ENCODE measurements at regions not wholly inside any gene's neighbourhood (a gene's known extent, or its start where the extent isn't known, plus 50 kb on each side); places are given as distances from the start of the nearest gene placed in this dataset.

- H2AFZ ChIP-seq (ENCODE audit: low read length): no peak overlapping the region
- H3K27ac ChIP-seq (ENCODE audit: low read depth, low read length, poor library complexity, severe bottlenecking): no peak overlapping the region
- no peak overlapping the region for H3K4me2 ChIP-seq (ENCODE audit: low read length)
- no peaks in the 10 kb centered on the region for H3K27me3 ChIP-seq (ENCODE audit: insufficient read depth, low read length)
- no peaks in the 10 kb centered on the region for H3K79me2 ChIP-seq (ENCODE audit: insufficient read depth, low read length)
- H3K9me2 ChIP-seq (ENCODE audit: low read depth, low read length): no peaks in the 10 kb centered on the region
- no peaks in the 10 kb centered on the region for H3F3A ChIP-seq (ENCODE audit: insufficient read depth, low read length)
- TF ChIP-seq EZH2 (IDR thresholded peaks at IDR 0.05; ENCODE audit: borderline replicate concordance, low read length) (no peak), CTCF (IDR thresholded peaks at IDR 0.05; ENCODE audit: low read length) (no peak)
- H3K36me3 ChIP-seq (ENCODE audit: insufficient read depth, low read length): no peaks in the 10 kb centered on the region
- no peak overlapping the region for H3K4me3 ChIP-seq (ENCODE audit: low read depth, low read length, poor library complexity, severe bottlenecking)
- H3K9me3 ChIP-seq (ENCODE audit: low read length): no peaks in the 10 kb centered on the region
- no peak overlapping the region for H3K9ac ChIP-seq (ENCODE audit: low read length)
- H3K4me1 ChIP-seq (ENCODE audit: insufficient read depth, low read length, severe bottlenecking): no peaks in the 10 kb centered on the region
- no peaks in the 10 kb centered on the region for H4K20me1 ChIP-seq (ENCODE audit: insufficient read depth, low read length)
Observed at GRCh38 chr3:139095803-139096466, 51.2 kb upstream of the PRR23C start.

- no peak overlapping the region for H3K9ac ChIP-seq (ENCODE audit: low read length)
- H2AFZ ChIP-seq (ENCODE audit: low read length): no peak overlapping the region
- no peaks in the 10 kb centered on the region for H3F3A ChIP-seq (ENCODE audit: insufficient read depth, low read length)
- H3K36me3 ChIP-seq (ENCODE audit: insufficient read depth, low read length): no peaks in the 10 kb centered on the region
- H3K27me3 ChIP-seq (ENCODE audit: insufficient read depth, low read length): no peaks in the 10 kb centered on the region
- TF ChIP-seq EZH2 (IDR thresholded peaks at IDR 0.05; ENCODE audit: borderline replicate concordance, low read length): no peak
- no peak for TF ChIP-seq CTCF (IDR thresholded peaks at IDR 0.05; ENCODE audit: low read length)
- H4K20me1 ChIP-seq (ENCODE audit: insufficient read depth, low read length): no peaks in the 10 kb centered on the region
- no peaks in the 10 kb centered on the region for H3K9me2 ChIP-seq (ENCODE audit: low read depth, low read length)
- H3K4me2 ChIP-seq (ENCODE audit: low read length): no peak overlapping the region
- H3K9me3 ChIP-seq (ENCODE audit: low read length): no peaks in the 10 kb centered on the region
- no peak overlapping the region for H3K27ac ChIP-seq (ENCODE audit: low read depth, low read length, poor library complexity, severe bottlenecking)
- no peaks in the 10 kb centered on the region for H3K4me1 ChIP-seq (ENCODE audit: insufficient read depth, low read length, severe bottlenecking)
- H3K79me2 ChIP-seq (ENCODE audit: insufficient read depth, low read length): no peaks in the 10 kb centered on the region
- no peak overlapping the region for H3K4me3 ChIP-seq (ENCODE audit: low read depth, low read length, poor library complexity, severe bottlenecking)
Observed at GRCh38 chr3:139096670-139097069, 52.0 kb upstream of the PRR23C start.

- Histone ChIP-seq H3F3A (ENCODE audit: insufficient read depth, low read length) (no peaks in the 10 kb centered on the region), H3K36me3 (ENCODE audit: insufficient read depth, low read length) (no peaks in the 10 kb centered on the region), H3K9me2 (ENCODE audit: low read depth, low read length) (no peaks in the 10 kb centered on the region), H3K9me3 (ENCODE audit: low read length) (no peaks in the 10 kb centered on the region), H3K79me2 (ENCODE audit: insufficient read depth, low read length) (no peaks in the 10 kb centered on the region), H3K27ac (ENCODE audit: low read depth, low read length, poor library complexity, severe bottlenecking) (no peak overlapping the region), H3K4me3 (ENCODE audit: low read depth, low read length, poor library complexity, severe bottlenecking) (no peak overlapping the region), H3K27me3 (ENCODE audit: insufficient read depth, low read length) (no peaks in the 10 kb centered on the region), H3K9ac (ENCODE audit: low read length) (no peak overlapping the region), H3K4me2 (ENCODE audit: low read length) (no peak overlapping the region), H3K4me1 (ENCODE audit: insufficient read depth, low read length, severe bottlenecking) (no peaks in the 10 kb centered on the region), H4K20me1 (ENCODE audit: insufficient read depth, low read length) (no peaks in the 10 kb centered on the region), H2AFZ (ENCODE audit: low read length) (no peak overlapping the region)
- TF ChIP-seq CTCF (IDR thresholded peaks at IDR 0.05; ENCODE audit: low read length) (no peak), EZH2 (IDR thresholded peaks at IDR 0.05; ENCODE audit: borderline replicate concordance, low read length) (no peak)
Observed at GRCh38 chr3:139098391-139098790, 53.7 kb upstream of the PRR23C start.
